Gastroesophageal sphincter (tissue), 4 donors: ENCODE measurements at regions not wholly inside any gene's neighbourhood (a gene's known extent, or its start where the extent isn't known, plus 50 kb on each side); places are given as distances from the start of the nearest gene placed in this dataset.

Source experiments
- ATAC-seq: fragments of 150-250 bp; one replicate; pipeline ENCODE4 v1.9.1; 2016; ENCODE audit warnings: mild to moderate bottlenecking, moderate library complexity
- H3K27ac ChIP-seq, 4 donors: fragments of 200-600 bp; sonication (generic) in 3 of 4; 1 replicate in 3 of 4; 2 replicates in 1 of 4; pipeline ENCODE4 v1.5.1; 2016 to 2019
- H3K27me3 ChIP-seq: fragments of 200-600 bp; sonication (generic); one replicate; pipeline ENCODE4 v1.5.1; 2019
- H3K36me3 ChIP-seq, 2 donors: fragments of 200-600 bp; sonication (generic); one replicate each; pipeline ENCODE4 v1.5.1; 2019; ENCODE audit warnings: control low read depth in 1 of 2
- H3K4me1 ChIP-seq, 3 donors: fragments of 200-600 bp; sonication (generic); 1 replicate in 2 of 3; 2 replicates in 1 of 3; pipeline ENCODE4 v1.5.1; 2016 to 2019; ENCODE audit warnings: control low read depth in 2 of 3
- H3K4me3 ChIP-seq, 2 donors: fragments of 200-600 bp; sonication (generic); one replicate each; pipeline ENCODE4 v1.5.1; 2019; ENCODE audit warnings: mild to moderate bottlenecking in 1 of 2, moderate library complexity in 1 of 2
- H3K9me3 ChIP-seq, 3 donors: fragments of 200-600 bp; sonication (generic); one replicate each; pipeline ENCODE4 v1.5.1; 2017 to 2019; ENCODE audit warnings: control low read depth in 2 of 3
- CTCF ChIP-seq, 4 experiments: fragments of 200-600 bp in 2 of 4; fragments of 450-650 bp in 2 of 4; sonication (generic) in 1 of 4; IDR thresholded peaks; one replicate each; pipeline ENCODE4 v1.5.1; 2017 to 2019; ENCODE audit warnings: antibody characterized with exemption in 4 of 4, mild to moderate bottlenecking in 2 of 4, moderate library complexity in 2 of 4
- EP300 ChIP-seq: sonication (generic); formaldehyde crosslinking; IDR thresholded peaks from one replicate; pipeline ENCODE4 v1.6.1; 2017; ENCODE audit warnings: antibody characterized with exemption, mild to moderate bottlenecking
- POLR2A ChIP-seq, 2 donors: fragments of 450-650 bp; IDR thresholded peaks; one replicate each; pipeline ENCODE4 v1.6.1; 2017; ENCODE audit warnings: antibody characterized with exemption in 2 of 2, mild to moderate bottlenecking in 2 of 2, moderate library complexity in 1 of 2
- POLR2AphosphoS5 ChIP-seq: sonication (generic); formaldehyde crosslinking; IDR thresholded peaks from one replicate; pipeline ENCODE4 v1.6.1; 2017; ENCODE audit warnings: antibody characterized with exemption
- WGBS, 2 donors: methylation state at CpG; one replicate each; pipeline ENCODE4 v1.1.5; 2018; ENCODE audit warnings: low coverage in 1 of 2; 5-methylcytosine and 5-hydroxymethylcytosine counted together

- H3K4me3 ChIP-seq, result no peak overlapping the region
- H3K27ac ChIP-seq, result no peak overlapping the region
- peaks cover 0 to 40% (median 7%) of the 10 kb centered on the region in 3 donors for H3K4me1 ChIP-seq
- 67 to 100% methylated on average over 1 of the region's 1 CpG for WGBS, 2 donors
- H3K9me3 ChIP-seq, result no peaks in the 10 kb centered on the region
- H3K36me3 ChIP-seq, result no peaks in the 10 kb centered on the region
- TF ChIP-seq CTCF (IDR thresholded peaks at IDR 0.05), result no peak
- TF ChIP-seq EP300, result no peak
- TF ChIP-seq POLR2AphosphoS5, result no peak
- no peak for TF ChIP-seq POLR2A (IDR thresholded peaks at IDR 0.05)
- H3K27me3 ChIP-seq, result no peaks in the 10 kb centered on the region
- ATAC-seq, result no peak
Measured at GRCh38 chr22:27197618-27198017, 540.2 kb downstream of the MIAT start.

GRCh38 chr22:27198518-27199035, 541.2 kb downstream of the MIAT start:
- H3K36me3 ChIP-seq, result no peaks in the 10 kb centered on the region
- peaks cover 0 to 49% (median 12%) of the 10 kb centered on the region in 3 donors for H3K4me1 ChIP-seq
- no peaks in the 10 kb centered on the region for H3K27me3 ChIP-seq
- no peak overlapping the region for H3K4me3 ChIP-seq
- TF ChIP-seq POLR2AphosphoS5 (no peak), POLR2A (IDR thresholded peaks at IDR 0.05) (no peak), CTCF (IDR thresholded peaks at IDR 0.05) (no peak), EP300 (no peak)
- H3K27ac ChIP-seq, result peak overlapping the region in 1 of 4 donors; percentile 4
- no peaks in the 10 kb centered on the region for H3K9me3 ChIP-seq
- ATAC-seq, result no peak

GRCh38 chr22:27199354-27199753, 542.0 kb downstream of the MIAT start:
- Histone ChIP-seq H3K36me3 (no peaks in the 10 kb centered on the region), H3K27me3 (no peaks in the 10 kb centered on the region), H3K4me3 (no peak overlapping the region), H3K27ac (no peak overlapping the region), H3K4me1 (peaks cover 0 to 48% (median 12%) of the 10 kb centered on the region in 3 donors), H3K9me3 (no peaks in the 10 kb centered on the region)
- TF ChIP-seq EP300, result no peak
- no peak for ATAC-seq
- 38 to 63% methylated on average over 1 to 2 of the region's 2 CpGs for WGBS, 2 donors

GRCh38 chr22:27201276-27201675, 543.9 kb downstream of the MIAT start:
- Histone ChIP-seq H3K4me1 (peaks cover 0 to 44% (median 9%) of the 10 kb centered on the region in 3 donors), H3K36me3 (no peaks in the 10 kb centered on the region), H3K9me3 (no peaks in the 10 kb centered on the region), H3K4me3 (no peak overlapping the region), H3K27ac (no peak overlapping the region), H3K27me3 (no peaks in the 10 kb centered on the region)
- WGBS, 2 donors, result 90 to 96% methylated on average over 10 of the region's 10 CpGs
- TF ChIP-seq EP300, result no peak
- TF ChIP-seq CTCF (IDR thresholded peaks at IDR 0.05), result no peak
- TF ChIP-seq POLR2A (IDR thresholded peaks at IDR 0.05), result no peak
- no peak for TF ChIP-seq POLR2AphosphoS5
- ATAC-seq, result no peak

GRCh38 chr22:27201741-27202140, 544.4 kb downstream of the MIAT start:
- WGBS, 2 donors, result 86 to 93% methylated on average over 3 of the region's 3 CpGs
- ATAC-seq, result no peak
- H3K4me3 ChIP-seq, result no peak overlapping the region
- TF ChIP-seq POLR2A (IDR thresholded peaks at IDR 0.05) (no peak), EP300 (no peak), CTCF (IDR thresholded peaks at IDR 0.05) (no peak), POLR2AphosphoS5 (no peak)
- H3K27me3 ChIP-seq, result no peaks in the 10 kb centered on the region
- peaks cover 0 to 46% (median 9%) of the 10 kb centered on the region in 3 donors for H3K4me1 ChIP-seq
- peak overlapping the region in 3 of 4 donors; percentile 76 to 83 (median 80) for H3K27ac ChIP-seq
- no peaks in the 10 kb centered on the region for H3K36me3 ChIP-seq
- no peaks in the 10 kb centered on the region for H3K9me3 ChIP-seq
